PC-3 (cell line): ENCODE measurements at regions not wholly inside any gene's neighbourhood (a gene's known extent, or its start where the extent isn't known, plus 50 kb on each side); places are given as distances from the start of the nearest gene placed in this dataset.

Experiments used
- ATAC-seq: fragments of 200-7000 bp; cut with Tn5 transposase; 2 replicates; pipeline ENCODE4 v1.9.1; 2020; ENCODE audit warnings: mild to moderate bottlenecking, moderate library complexity
- BruUV-seq: library from RNA; stranded (reverse); fragments of 400-500 nt; replicated peaks from 2 replicates; lab custom pipeline; 2021; lab: Mats Ljungman, UMichigan
- CTCF ChIA-PET: fragments of 300-600 bp; sonication (Branson Sonifier 250); formaldehyde crosslinking; loops from one replicate; lab custom pipeline; 2022; ENCODE audit warnings: antibody characterized with exemption; lab: Charles Lee
- POLR2A ChIA-PET: fragments of 300-600 bp; sonication (Branson Sonifier 250); formaldehyde crosslinking; loops from one replicate; lab custom pipeline; 2022; ENCODE audit warnings: antibody characterized with exemption; ENCODE audit not compliant: unreplicated experiment; lab: Charles Lee
- DNase-seq: peaks from one replicate; pipeline ENCODE4 v3.0.0-alpha.2; 2015
- H2AFZ ChIP-seq: fragments of 300-600 bp; sonication (generic); 2 replicates; pipeline ENCODE4 v1.6.0; 2016; ENCODE audit warnings: antibody characterized with exemption, low read length
- H3F3A ChIP-seq: fragments of 300-600 bp; sonication (generic); one replicate; pipeline ENCODE4 v1.6.0; 2017; ENCODE audit warnings: antibody characterized with exemption, low read length, control low read depth, mild to moderate bottlenecking; ENCODE audit not compliant: unreplicated experiment
- H3K27ac ChIP-seq: fragments of 300-600 bp; sonication (generic); 2 replicates; pipeline ENCODE4 v1.5.1; 2016; ENCODE audit warnings: mild to moderate bottlenecking, low read length
- H3K27me3 ChIP-seq: fragments of 300-600 bp; sonication (generic); 2 replicates; pipeline ENCODE4 v1.6.1; 2016; ENCODE audit warnings: low read length, mixed read lengths
- H3K36me3 ChIP-seq: fragments of 300-600 bp; sonication (generic); 2 replicates; pipeline ENCODE4 v1.6.1; 2016; ENCODE audit warnings: low read depth, mixed run types, low read length, mixed read lengths
- H3K4me1 ChIP-seq: fragments of 300-600 bp; sonication (generic); 2 replicates; pipeline ENCODE4 v1.5.1; 2016; ENCODE audit warnings: low read length; ENCODE audit not compliant: insufficient read depth
- H3K4me2 ChIP-seq: fragments of 300-600 bp; sonication (generic); 2 replicates; pipeline ENCODE4 v1.6.0; 2016; ENCODE audit warnings: low read length
- H3K4me3 ChIP-seq: fragments of 300-600 bp; sonication (generic); 2 replicates; pipeline ENCODE4 v1.5.1; 2016; ENCODE audit warnings: mild to moderate bottlenecking, low read length, mixed read lengths
- H3K79me2 ChIP-seq: fragments of 300-600 bp; sonication (generic); 2 replicates; pipeline ENCODE4 v1.6.1; 2017; ENCODE audit warnings: low read length, mixed read lengths
- H3K9ac ChIP-seq: fragments of 300-600 bp; sonication (generic); 2 replicates; pipeline ENCODE4 v1.6.0; 2016; ENCODE audit warnings: mild to moderate bottlenecking, low read length
- H3K9me2 ChIP-seq: fragments of 300-600 bp; sonication (generic); replicated peaks from 2 replicates; pipeline ENCODE4 v1.6.1; 2016; ENCODE audit warnings: mixed run types, low read length, mixed read lengths
- H3K9me3 ChIP-seq: fragments of 300-600 bp; sonication (generic); 2 replicates; pipeline ENCODE4 v1.6.1; 2016; ENCODE audit warnings: low read length, mixed read lengths
- H4K20me1 ChIP-seq: fragments of 300-600 bp; sonication (generic); 2 replicates; pipeline ENCODE4 v1.6.1; 2016; ENCODE audit warnings: low read length, mixed read lengths
- CTCF ChIP-seq: fragments of 300-600 bp; sonication (generic); conservative IDR thresholded peaks from 2 replicates; pipeline ENCODE4 v1.5.1; 2017; ENCODE audit warnings: antibody characterized with exemption, low read depth, mild to moderate bottlenecking, low read length
- EZH2 ChIP-seq: fragments of 300-600 bp; sonication (generic); IDR thresholded peaks from one replicate; pipeline ENCODE4 v1.6.1; 2017; ENCODE audit warnings: antibody characterized with exemption, mild to moderate bottlenecking, low read length; ENCODE audit not compliant: unreplicated experiment
- EZH2phosphoT487 ChIP-seq: fragments of 300-600 bp; sonication (generic); IDR thresholded peaks from 2 replicates; pipeline ENCODE4 v1.6.1; 2018; ENCODE audit warnings: mild to moderate bottlenecking, antibody characterized with exemption, low read length, borderline replicate concordance
- intact Hi-C: fragments of 100-400 bp; cut with micrococcal nuclease; formaldehyde crosslinking; loops from 2 replicates; pipeline ENCODE4 v1.9.0; 2023

- H3K9me3 ChIP-seq, result no peaks in the 10 kb centered on the region
- DNase-seq (no peak), ATAC-seq (no peak)
- no peaks in the 10 kb centered on the region for H4K20me1 ChIP-seq
- H3K27ac ChIP-seq, result no peak overlapping the region
- no peaks in the 10 kb centered on the region for H3K36me3 ChIP-seq
- no peaks in the 10 kb centered on the region for H3K9me2 ChIP-seq
- TF ChIP-seq EZH2, result no peak
- TF ChIP-seq EZH2phosphoT487, result no peak
- TF ChIP-seq CTCF, result no peak
- BruUV-seq, result no TSS peak
- no peaks in the 10 kb centered on the region for H3K27me3 ChIP-seq
- no peaks in the 10 kb centered on the region for H3K4me1 ChIP-seq
- no peak overlapping the region for H2AFZ ChIP-seq
- H3K9ac ChIP-seq, result no peak overlapping the region
- CTCF ChIA-PET, result no interaction called here
- no peak overlapping the region for H3K4me2 ChIP-seq
- no peaks in the 10 kb centered on the region for H3K79me2 ChIP-seq
- H3F3A ChIP-seq, result no peaks in the 10 kb centered on the region
- no peak overlapping the region for H3K4me3 ChIP-seq
- intact Hi-C loops, result no loop called here
- POLR2A ChIA-PET, result no interaction called here
Measured at GRCh38 chr6:27096834-27097511, 150.5 kb upstream of the PRSS16 start.

- CTCF ChIA-PET, result no interaction called here
- H3K4me1 ChIP-seq, result no peaks in the 10 kb centered on the region
Measured at GRCh38 chr6:27098956-27099355, 148.5 kb upstream of the PRSS16 start.

More at GRCh38 chr6:27098956-27099355, 148.5 kb upstream of the PRSS16 start:
- intact Hi-C loops, result no loop called here
- H3K27ac ChIP-seq, result no peak overlapping the region
- H3K27me3 ChIP-seq, result no peaks in the 10 kb centered on the region
- TF ChIP-seq CTCF, result no peak
- TF ChIP-seq EZH2, result no peak
- no peak for TF ChIP-seq EZH2phosphoT487
- H3K4me2 ChIP-seq, result no peak overlapping the region
- H3F3A ChIP-seq, result no peaks in the 10 kb centered on the region
- no peak overlapping the region for H2AFZ ChIP-seq
- no peak for ATAC-seq
- no peak overlapping the region for H3K4me3 ChIP-seq
- H3K9me2 ChIP-seq, result no peaks in the 10 kb centered on the region
- POLR2A ChIA-PET, result no interaction called here
- H3K9me3 ChIP-seq, result no peaks in the 10 kb centered on the region
- no peak for DNase-seq
- H3K36me3 ChIP-seq, result no peaks in the 10 kb centered on the region
- H3K9ac ChIP-seq, result no peak overlapping the region
- H4K20me1 ChIP-seq, result no peaks in the 10 kb centered on the region
- no peaks in the 10 kb centered on the region for H3K79me2 ChIP-seq
- no TSS peak for BruUV-seq
